Liver (tissue), 3 donors: ENCODE measurements at regions not wholly inside any gene's neighbourhood (a gene's known extent, or its start where the extent isn't known, plus 50 kb on each side); places are given as distances from the start of the nearest gene placed in this dataset.

Experiments
- HNF4A ChIP-seq, 2 donors: conservative IDR thresholded peaks; 2 replicates each; pipeline ENCODE4 v1.6.1; 2016; ENCODE audit warnings: antibody characterized with exemption in 2 of 2, mild to moderate bottlenecking in 2 of 2
- MAX ChIP-seq: IDR thresholded peaks from 2 replicates; pipeline ENCODE4 v1.6.1; 2016; ENCODE audit warnings: antibody characterized with exemption
- TF ChIP-seq, protein P1 (sequence below): fragments of 150-350 bp; IDR thresholded peaks from 2 replicates; pipeline ENCODE4 v1.5.1; 2017; ENCODE audit warnings: improper control_type of control experiment, low read depth, low read length; ENCODE audit not compliant: missing input control
- donor health status: healthy.
- donor health status: healthy.

DNA sequence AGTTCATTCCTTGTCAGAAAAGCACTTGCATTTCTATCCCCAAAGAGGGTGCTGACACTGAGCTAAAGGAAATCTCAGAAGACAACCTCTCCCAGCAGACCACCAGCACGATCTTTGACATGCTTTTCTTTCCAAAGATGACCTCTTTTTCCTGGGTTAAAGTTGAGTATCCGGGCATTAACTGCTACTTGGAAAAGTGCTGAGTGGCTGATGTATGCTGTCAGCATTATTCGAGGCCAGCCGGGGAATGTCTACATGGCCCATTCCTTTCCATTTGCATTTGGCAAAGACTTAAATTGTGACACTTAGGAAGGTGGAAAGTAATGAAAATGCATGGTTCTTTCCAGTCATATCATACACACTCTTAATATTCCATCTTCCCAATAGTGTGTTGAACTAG is 90.6 kb upstream of the SKAP2 start:
- TF ChIP-seq, protein P1, sequence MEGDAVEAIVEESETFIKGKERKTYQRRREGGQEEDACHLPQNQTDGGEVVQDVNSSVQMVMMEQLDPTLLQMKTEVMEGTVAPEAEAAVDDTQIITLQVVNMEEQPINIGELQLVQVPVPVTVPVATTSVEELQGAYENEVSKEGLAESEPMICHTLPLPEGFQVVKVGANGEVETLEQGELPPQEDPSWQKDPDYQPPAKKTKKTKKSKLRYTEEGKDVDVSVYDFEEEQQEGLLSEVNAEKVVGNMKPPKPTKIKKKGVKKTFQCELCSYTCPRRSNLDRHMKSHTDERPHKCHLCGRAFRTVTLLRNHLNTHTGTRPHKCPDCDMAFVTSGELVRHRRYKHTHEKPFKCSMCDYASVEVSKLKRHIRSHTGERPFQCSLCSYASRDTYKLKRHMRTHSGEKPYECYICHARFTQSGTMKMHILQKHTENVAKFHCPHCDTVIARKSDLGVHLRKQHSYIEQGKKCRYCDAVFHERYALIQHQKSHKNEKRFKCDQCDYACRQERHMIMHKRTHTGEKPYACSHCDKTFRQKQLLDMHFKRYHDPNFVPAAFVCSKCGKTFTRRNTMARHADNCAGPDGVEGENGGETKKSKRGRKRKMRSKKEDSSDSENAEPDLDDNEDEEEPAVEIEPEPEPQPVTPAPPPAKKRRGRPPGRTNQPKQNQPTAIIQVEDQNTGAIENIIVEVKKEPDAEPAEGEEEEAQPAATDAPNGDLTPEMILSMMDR = no peak
- TF ChIP-seq MAX (no peak), HNF4A (conservative IDR thresholded peaks at IDR 0.05) (no peak)
